ENCODE measurements at regions not wholly inside any gene's neighbourhood (a gene's known extent, or its start where the extent isn't known, plus 50 kb on each side); places are given as distances from the start of the nearest gene placed in this dataset.

GRCh38 chr21:32876426-32876825 is 104.9 kb upstream of the PAXBP1 start:
- no peak for TF ChIP-seq EZH2 (IDR thresholded peaks at IDR 0.05; ENCODE audit: insufficient read depth, poor library complexity, severe bottlenecking)
- TF ChIP-seq EZH2phosphoT487 (IDR thresholded peaks at IDR 0.05; ENCODE audit: insufficient read depth, low read depth), result no peak
